Loucy (cell line): ENCODE measurements at regions not wholly inside any gene's neighbourhood (a gene's known extent, or its start where the extent isn't known, plus 50 kb on each side); places are given as distances from the start of the nearest gene placed in this dataset.

Experiments used
- CTCF ChIP-seq: fragments of 200-600 bp; sonication (generic); conservative IDR thresholded peaks from 2 replicates; pipeline ENCODE4 v1.5.1; 2014; ENCODE audit warnings: mild to moderate bottlenecking, antibody characterized with exemption, low read length
- EZH2phosphoT487 ChIP-seq: fragments of 200-600 bp; IDR thresholded peaks from 2 replicates; pipeline ENCODE4 v1.6.1; 2018; ENCODE audit warnings: antibody characterized with exemption, mild to moderate bottlenecking, moderate library complexity, borderline replicate concordance

GRCh38 chr21:38980416-38981313 is 174.9 kb downstream of the ETS2 start:
- no peak for TF ChIP-seq CTCF
- no peak for TF ChIP-seq EZH2phosphoT487
